HG03159 (cell line): ENCODE measurements at regions not wholly inside any gene's neighbourhood (a gene's known extent, or its start where the extent isn't known, plus 50 kb on each side); places are given as distances from the start of the nearest gene placed in this dataset.
"Not testable (repeated sequence)": the region's sequence is repeated elsewhere in the genome, so short reads cannot be mapped to it uniquely, and the experiment has no call there.

ENCODE experiments used
- ATAC-seq: cut with Tn5 transposase; IDR thresholded peaks from one replicate; pipeline ENCODE4 v1.9.1; 2021; ENCODE audit warnings: mild to moderate bottlenecking, moderate library complexity; ENCODE audit not compliant: unreplicated experiment

DNA sequence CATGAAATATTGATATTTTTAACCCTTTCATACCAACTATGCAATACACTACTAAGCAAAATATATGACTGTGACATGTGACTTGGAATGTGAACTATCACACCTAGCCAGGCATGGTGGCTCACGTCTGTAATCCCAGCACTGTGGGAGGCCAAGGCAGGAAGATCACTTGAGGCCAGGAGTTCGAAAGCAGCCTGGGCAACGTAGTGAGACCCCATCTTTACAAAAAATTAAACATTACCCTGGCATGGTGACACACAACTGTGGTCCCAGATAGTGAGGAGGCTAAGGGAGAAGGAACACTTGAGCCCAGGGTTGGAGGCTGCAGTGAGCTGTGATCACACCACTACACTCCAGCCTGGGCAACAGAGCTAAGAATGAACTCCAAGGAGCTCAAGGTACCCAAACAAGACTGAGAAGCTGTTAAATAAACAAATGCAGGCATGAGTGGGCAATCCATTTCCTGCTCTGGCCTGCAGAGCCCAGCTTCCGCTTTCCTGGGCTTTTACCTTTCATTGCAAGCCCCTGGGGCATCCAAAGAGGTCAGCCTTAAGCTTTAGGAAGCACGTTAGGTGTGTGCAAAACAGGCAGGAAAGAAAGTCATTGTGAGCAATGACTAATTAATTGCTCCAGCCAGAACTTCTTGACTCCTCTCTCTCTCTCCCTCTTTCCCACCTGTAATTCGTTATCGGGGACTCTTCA, 162.1 kb upstream of the FOXK1 start:
- no peak for ATAC-seq

DNA sequence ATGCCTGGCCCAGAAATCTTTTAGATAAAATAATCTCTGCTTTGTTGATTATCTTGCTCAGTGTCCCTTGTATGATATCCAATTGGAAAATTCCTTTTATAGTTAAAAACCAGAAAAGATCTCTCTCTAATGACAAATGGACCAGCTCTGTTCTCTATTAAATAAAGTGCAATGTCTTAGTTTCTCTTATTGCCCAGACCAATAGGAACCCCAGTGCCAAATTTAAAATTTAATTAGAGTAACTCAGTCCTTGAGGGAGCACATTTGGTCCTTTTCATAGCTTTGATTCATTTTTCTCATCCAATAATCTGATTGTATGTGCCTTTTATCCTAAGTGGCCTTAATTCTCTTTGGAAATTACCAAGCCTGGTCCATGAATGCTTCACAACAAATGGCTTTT, 158.9 kb upstream of the FOXK1 start:
- no peak for ATAC-seq

DNA sequence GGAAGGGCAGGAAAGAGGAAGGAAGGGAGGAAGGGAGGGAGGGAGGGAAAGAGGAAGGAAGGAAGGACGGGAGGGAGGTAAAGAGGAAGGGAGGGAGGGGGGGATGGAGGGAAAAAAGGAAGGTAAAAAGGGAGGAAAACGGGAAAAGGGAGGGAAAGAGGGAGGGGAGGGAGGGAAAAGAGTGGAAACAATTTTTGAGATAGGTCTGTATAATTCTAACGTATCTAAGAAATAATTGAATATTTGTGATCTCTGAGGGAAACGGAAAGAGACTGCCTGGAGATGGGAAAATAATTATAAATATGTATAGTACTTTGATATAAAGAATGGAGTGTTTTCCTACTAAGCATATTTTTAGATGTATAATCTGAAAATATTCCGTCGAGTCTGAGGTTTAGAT, 158.2 kb upstream of the FOXK1 start:
- ATAC-seq: no peak

DNA sequence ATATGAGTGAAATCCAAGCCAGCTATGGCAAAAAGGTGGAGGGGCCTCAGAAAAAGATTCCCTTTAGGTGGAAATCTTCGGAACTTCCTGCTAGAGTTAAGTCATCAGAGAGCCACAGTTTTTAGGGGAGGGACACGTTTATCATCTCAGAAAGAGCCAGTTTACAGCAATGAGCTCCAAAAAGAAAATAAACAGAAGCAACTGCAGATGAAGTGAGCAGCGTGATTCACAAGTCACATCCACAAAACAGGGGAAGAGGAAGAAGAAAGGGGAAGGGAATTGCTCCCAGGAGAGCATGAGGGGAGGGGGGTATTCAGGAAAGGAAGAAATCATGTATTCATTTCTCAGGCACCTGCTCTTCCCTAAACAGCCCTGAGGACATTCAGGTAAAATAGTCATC, 156.2 kb upstream of the FOXK1 start:
- ATAC-seq: no peak

DNA sequence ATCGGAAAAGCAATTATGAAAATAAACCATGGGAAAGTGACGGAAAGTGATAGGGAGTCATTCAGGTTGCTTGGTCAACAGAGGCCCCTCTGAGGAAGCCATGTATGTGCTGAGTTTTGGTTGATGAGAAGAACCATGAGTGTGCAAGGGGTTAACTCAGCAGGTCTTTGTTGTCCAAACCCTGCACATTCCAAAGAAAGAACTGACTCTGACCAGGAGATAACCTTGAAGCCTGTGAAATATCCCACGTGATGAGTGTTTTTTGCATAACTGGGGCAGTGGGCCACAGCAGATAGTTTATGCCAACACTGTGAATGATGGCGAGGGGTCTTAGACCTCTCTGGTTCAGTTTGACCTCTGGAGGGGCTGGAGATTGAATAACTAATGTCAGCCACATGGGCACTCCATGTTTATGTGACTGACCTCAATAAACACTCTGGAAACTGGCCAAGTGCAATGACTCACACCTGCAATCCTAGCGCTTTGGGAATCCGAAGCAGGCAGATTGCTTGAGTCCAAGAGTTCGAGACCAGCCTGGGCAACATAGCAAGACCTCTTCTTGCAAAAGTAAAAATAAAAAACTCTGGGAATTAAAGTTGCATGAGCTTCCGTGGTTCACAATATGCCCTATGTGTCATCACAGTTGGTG, 154.0 kb upstream of the FOXK1 start:
- ATAC-seq: no peak

DNA sequence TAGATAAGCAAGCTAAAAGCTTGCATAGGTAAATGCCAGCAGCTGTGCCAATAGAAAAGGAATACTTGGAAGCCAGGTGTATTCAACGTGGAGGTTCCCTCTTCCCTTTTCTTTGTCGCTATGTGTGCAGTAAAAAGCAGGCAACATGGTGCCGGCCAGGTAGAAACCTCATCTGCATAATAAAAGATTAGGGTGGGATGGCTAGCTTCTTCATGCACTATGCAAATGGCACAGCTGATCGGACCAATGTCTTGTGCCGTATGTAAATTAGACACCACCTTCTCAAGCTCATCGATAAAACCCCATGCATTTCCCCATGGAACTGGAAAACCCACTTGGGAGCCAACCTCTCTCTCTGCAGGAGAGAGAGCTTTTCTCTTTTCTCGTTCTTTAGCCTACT, 150.9 kb upstream of the FOXK1 start:
- ATAC-seq: no peak

DNA sequence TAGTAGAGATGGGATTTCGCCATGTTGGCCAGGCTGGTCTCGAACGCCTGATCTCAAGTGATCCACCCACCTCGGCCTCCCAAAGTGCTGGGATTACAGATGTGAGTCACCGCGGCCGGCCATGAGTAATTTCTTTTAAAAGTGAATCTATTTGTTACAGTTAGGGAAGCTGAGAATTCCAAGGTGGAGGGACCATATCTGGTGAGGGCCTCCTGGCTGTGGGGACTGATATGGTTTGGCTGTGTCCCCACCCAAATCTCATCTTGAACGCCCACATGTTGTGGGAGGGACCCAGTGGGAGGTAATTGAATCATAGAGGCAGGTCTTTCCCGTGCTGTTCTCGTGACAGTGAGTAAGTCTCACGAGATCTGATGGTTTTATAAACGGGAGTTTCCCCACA, 148.8 kb upstream of the FOXK1 start:
- ATAC-seq: not testable (repeated sequence)

DNA sequence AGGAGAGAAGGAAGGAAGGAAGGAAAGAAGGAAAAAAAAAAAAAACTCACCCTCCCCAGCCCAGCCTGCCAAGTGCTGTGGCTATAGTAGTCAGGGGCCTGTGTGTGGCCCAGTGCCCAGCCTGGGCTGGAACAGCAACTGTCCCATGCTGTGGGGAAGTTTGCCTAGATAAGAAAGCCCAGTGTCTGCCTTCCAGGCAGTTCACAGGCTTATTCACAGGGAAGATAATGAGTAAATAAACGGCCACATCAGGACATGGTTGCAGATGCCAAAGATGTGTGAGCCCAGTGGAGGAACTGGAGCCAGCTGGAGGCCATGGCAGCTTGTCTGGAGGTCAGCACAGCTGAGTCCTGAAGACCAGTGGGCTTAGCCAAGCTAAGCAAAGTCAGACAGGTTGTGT, 132.4 kb upstream of the FOXK1 start:
- ATAC-seq: no peak

DNA sequence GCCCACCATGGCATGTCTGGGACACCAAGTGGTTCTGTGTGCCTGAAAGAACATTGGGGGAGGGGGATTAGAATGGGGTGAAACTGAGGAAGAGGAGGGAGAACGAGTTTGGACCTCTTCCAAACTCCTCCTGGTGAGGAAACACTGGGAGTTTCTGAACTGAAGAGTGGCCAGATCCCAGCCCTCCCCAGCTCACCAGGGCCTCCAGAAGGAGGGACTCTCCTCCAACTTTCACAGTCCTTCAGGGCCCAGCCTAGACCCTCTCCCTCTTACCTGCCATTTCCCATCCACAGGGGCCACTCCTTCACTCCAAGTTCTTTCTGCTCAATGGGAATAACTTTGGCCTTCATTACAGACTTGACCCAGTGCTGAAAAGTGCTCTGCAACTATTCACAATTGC, 132.0 kb upstream of the FOXK1 start:
- ATAC-seq: no peak

DNA sequence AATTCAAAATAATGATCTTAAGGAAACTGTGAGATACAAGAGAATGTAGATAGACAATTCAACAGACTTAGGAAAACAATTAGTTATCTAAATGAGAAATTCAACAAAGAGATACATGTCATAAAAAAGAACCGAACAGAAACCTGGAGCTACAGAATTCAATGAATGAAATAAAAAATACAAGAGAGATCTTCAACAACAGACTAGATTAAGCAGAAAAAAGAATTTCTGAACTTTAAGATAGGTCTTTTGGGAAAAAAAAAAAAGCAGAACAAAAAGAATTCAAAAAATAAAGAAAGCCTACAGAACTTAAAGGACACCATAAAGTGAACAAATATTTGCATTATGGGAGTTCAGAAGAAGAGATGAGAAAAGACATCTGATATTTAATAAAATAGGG, 129.1 kb upstream of the FOXK1 start:
- no peak for ATAC-seq

DNA sequence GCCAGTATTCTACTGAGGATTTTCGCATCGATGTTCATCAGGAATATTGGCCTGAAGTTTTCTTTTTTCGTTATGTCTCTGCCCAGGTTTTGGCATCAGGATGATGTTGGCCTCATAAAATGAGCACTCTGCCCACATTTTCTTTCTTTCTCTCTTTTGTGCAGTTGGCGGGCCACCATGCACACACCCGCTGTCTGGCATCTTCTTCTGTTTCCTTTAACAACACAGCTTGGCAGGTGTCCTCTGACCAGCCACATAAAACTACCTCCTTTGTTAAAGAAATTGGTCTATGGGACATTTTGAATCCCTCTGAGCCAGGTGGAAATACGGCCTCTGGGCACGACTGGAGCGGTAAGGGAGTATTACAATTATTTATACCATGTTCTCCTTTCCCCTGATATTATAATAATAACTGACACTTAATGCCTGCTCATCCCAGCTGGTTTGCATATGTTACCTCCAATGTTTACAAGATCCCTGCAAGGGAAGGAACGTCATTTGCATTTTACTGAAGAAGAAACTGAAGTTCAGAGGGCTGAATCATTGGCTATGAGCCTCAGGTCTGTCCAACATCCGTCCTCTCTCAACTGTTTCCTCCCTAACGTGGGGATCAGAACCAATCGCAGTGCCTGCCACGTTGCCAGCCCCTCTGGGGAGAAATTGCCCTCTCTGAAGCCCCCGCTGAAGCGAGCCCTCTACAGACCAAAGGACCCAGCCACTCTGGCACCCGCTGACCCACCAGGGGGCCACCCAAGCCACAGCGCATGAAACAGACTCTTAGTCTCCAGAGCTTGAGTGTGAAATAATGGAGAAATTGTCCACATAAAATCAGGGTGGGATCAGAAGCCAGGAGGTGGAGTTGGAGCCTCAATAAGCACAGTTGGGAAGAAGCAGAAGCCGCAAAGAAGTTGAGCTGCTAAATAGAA, 125.0 kb upstream of the FOXK1 start:
- no peak for ATAC-seq

DNA sequence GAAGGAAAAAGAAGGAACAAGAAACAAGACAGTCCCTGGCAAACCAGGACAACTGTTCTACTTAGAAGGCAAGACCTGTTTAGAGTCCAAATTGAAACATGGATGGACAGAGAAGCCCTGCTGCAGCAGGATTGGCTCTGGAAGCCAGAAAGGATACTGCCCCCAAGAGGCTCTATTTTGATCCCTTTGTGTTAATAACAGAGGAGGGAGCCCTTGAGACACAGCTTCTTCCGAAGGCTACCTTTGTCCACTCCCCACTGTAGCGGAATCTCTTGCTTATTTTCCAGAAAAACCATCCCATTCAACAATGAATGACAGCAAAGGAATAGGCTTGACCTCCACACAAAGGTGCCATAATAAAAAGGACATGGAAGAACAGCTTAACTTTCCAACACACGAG, 120.3 kb upstream of the FOXK1 start:
- ATAC-seq: no peak

DNA sequence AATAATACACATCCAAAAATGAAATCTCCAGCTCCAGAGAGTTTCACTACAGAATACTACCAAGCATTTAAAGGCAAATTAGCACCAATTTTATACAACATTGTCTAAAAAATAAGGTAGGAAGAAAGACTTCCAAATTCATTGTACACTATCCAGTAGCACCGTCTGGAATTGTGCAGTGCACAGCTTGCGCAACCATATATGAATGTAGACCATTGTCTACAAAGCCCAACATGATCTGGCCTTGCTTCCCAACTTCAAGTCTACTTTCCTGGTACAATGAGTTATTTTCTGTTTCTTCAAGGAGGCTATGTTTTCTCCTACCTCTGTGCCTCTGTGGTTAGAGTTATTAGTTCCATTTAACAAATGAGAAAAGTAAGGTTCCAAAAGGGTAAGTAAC, 115.4 kb upstream of the FOXK1 start:
- no peak for ATAC-seq

DNA sequence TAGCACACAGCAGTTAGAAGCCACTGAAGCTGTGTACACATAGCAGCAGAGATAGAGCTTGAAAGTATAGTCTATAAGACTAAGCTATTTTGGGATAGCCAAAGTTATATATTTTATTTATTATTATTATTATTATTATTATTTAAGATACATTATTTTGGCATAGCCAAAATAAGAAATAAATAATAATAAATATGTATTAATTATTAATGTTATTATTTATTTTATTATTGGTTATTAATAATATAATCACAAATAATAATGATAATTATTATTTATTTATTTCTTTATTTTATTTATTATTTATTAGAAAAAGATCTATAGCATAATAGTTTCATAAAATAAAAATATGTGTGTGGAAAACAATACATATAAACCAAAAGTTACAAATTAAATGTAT, 107.2 kb upstream of the FOXK1 start:
- ATAC-seq: no peak

DNA sequence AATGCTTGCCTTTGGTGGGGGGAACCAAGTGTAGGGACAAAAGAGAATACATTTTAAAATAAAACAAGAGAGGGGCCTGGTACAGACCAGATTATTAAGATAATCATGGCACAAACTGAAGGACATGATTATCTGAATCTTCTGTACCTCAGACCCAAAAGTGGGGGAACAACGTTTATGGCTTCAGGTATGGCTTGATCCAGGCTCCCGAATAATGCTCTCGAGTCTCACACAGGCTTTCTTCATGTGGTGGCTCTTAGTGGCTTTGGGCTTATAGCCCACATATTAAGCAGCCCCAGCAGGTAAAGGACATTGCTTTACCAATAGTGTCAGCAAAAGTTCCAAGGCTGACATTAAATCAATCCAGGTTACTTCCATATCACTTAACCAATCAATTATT, 106.8 kb upstream of the FOXK1 start:
- ATAC-seq: no peak

DNA sequence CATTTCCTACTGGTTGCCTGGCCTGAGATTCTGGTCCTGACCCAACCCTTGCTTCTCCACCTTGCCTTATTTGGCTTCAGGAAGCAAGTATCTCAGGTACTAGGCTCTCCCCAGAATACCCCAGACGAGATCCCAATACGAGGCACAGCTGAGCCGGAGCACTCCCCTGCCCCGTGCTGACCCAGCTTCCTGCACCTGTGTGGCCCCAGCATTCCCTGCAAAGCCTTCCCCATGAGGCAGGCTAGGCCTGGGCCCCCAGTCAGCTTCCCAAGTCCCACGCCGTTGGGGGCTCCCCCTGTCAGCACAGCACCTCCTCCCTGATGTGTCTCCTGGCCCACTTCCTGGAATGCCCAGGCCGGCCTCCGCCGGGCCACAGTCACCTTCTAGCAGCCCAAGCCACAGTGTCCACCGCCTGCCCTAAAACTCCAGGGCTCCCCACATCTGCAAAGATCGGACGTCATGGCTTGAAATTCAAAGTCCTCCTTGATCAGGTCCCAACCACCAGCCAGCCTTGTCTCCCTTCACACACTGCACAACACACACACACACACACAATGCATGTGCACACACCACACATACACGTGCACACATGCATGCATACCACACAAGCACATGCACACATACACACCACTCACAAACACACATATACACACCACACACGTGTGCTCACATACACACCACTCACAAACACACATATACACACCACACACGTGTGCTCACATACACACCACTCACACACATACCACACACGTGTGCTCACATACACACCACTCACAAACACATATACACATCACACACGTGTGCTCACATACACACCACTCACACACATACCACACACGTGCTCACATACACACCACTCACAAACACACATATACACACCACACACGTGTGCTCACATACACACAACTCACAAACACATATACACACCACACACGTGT, 78.9 kb upstream of the FOXK1 start:
- no peak for ATAC-seq

DNA sequence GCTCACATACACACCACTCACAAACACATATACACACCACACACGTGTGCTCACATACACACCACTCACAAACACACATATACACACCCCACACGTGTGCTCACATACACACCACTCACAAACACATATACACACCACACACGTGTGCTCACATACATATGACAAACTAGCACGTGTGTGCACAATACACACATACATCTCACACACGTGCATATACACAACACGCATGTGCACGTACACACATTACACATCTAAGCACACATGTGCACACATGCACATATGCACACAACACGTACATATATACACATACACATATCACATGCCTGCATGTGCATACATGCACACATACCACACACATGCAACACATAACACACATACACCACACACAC, 78.3 kb upstream of the FOXK1 start:
- no peak for ATAC-seq

DNA sequence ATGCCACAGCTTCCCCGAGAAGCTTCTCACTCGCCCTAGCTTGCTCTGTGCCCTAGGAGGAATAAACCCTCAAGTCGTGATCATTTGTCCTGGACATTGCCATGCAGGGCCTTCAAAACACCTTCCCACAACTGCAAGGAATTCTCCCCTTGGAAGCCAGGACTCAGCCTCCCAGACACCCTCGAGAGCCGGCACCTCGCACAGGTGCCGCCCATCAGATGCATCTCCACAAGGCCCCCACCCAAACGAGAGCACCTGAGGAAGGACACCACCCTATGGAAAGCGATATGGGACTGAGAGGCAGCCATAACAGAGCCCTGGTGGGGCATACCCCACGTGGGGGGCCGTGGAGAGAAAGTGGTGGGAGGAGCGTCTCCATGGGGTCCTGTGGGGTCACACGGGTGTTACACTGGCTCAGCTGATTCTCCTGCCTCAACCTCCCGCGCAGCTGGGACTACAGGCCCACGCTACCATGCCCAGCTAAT, 77.6 kb upstream of the FOXK1 start:
- no peak for ATAC-seq

DNA sequence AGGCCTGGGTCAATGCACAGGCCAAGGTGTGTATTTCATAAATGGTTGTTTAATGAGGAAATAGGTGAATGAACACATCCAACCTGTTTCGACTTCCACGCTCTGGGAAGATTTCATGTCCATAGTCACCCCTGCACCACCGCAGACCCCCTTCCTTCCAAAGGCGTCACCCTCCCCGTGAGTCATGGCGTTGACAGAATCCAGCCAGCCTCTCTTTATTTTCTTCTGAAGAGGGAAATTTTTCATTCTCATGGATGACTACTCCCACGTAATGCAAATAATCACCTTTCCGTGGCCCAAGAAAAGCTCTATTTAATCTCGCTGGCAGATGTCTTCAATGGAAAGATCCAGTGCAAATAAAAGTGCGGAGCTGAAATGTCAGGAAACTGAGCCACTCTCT, 75.3 kb upstream of the FOXK1 start:
- ATAC-seq: no peak

DNA sequence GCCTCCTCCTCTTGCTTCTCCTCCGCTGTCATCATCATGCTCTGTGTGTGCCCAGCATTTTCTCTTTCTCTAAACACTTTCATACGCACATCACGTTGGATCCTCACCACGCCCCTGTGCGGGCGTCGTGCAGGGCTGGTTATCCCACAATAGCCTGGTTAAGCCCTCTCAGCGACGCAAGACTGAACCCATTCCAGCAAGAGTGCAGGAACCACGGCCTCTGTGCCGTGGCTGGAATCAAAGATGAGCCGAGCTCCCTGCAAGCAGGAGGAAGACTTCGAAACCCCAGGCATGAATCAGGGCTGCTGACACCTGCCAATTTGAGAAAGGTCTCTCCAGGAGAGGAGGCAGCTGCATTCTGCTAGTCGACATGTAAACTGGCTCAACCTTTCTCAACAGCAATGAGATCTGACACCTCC, 74.8 kb upstream of the FOXK1 start:
- ATAC-seq: no peak

DNA sequence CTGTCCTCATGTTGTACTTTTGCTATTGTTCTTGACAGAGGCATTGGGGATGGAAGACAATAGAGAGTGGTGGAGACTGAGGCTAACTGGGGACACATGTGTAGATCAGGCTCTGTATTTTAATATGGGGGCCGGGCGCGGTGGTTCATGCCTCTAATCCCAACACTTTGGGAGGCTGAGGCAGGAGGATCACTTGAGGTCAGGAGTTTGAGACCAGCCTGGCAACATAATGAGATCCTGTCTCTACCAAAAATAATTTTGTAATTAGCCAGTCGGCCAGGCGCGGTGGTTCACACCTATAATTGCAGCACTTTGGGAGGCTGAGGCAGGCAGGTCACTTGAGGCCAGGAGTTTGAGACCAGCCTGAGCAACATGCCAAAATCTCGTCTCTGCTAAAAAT, 72.5 kb upstream of the FOXK1 start:
- ATAC-seq: not testable (repeated sequence)
